AG20443 (cell line): ENCODE measurements at regions not wholly inside any gene's neighbourhood (a gene's known extent, or its start where the extent isn't known, plus 50 kb on each side); places are given as distances from the start of the nearest gene placed in this dataset.
"Not testable (repeated sequence)": the region's sequence is repeated elsewhere in the genome, so short reads cannot be mapped to it uniquely, and the experiment has no call there.

Source experiments
- DNase-seq: peaks from one replicate; pipeline ENCODE4 v3.0.0; 2012; ENCODE audit warnings: low spot score, mixed read lengths

- no peak for DNase-seq
Observed at GRCh38 chr7:64469673-64470072, 93.2 kb downstream of the ZNF680 start.

GRCh38 chr7:64465551-64465950 is 97.3 kb downstream of the ZNF680 start:
- DNase-seq = no peak

GRCh38 chr7:64463636-64464375 is 99.1 kb downstream of the ZNF680 start:
- DNase-seq = peak; percentile 63

- not testable (repeated sequence) for DNase-seq
Observed at GRCh38 chr7:64459858-64460257, 103.0 kb downstream of the ZNF680 start.

GRCh38 chr7:64433590-64433989 is 119.8 kb downstream of the ZNF736 start:
- no peak for DNase-seq

GRCh38 chr7:64431838-64432237 is 118.1 kb downstream of the ZNF736 start:
- no peak for DNase-seq

GRCh38 chr7:64429232-64429631 is 115.5 kb downstream of the ZNF736 start:
- no peak for DNase-seq

GRCh38 chr7:64425436-64425835 is 111.7 kb downstream of the ZNF736 start:
- not testable (repeated sequence) for DNase-seq

GRCh38 chr7:64407148-64407547 is 93.4 kb downstream of the ZNF736 start:
- DNase-seq = no peak
